ENCODE measurements at regions not wholly inside any gene's neighbourhood (a gene's known extent, or its start where the extent isn't known, plus 50 kb on each side); places are given as distances from the start of the nearest gene placed in this dataset.

GRCh38 chr7:41878309-41879295 is 175.7 kb upstream of the INHBA start:
- no peak for DNase-seq

GRCh38 chr7:41877118-41877517 is 174.2 kb upstream of the INHBA start:
- no peak for DNase-seq

GRCh38 chr7:41875513-41875912 is 172.6 kb upstream of the INHBA start:
- no peak for DNase-seq

- peak; percentile 8 for DNase-seq
Observed at GRCh38 chr7:41874201-41874785, 171.4 kb upstream of the INHBA start.

- DNase-seq: no peak
Observed at GRCh38 chr7:41873741-41874140, 170.9 kb upstream of the INHBA start.

GRCh38 chr7:41872966-41873365 is 170.1 kb upstream of the INHBA start:
- DNase-seq: no peak

GRCh38 chr7:41870461-41871138 is 167.7 kb upstream of the INHBA start:
- DNase-seq: peak; percentile 8

- no peak for DNase-seq
Observed at GRCh38 chr7:41869997-41870396, 167.1 kb upstream of the INHBA start.

GRCh38 chr7:41869596-41869995 is 166.7 kb upstream of the INHBA start:
- no peak for DNase-seq

- DNase-seq: no peak
Observed at GRCh38 chr7:41869091-41869490, 166.2 kb upstream of the INHBA start.

- DNase-seq: no peak
Observed at GRCh38 chr7:41867639-41868280, 164.9 kb upstream of the INHBA start.

- no peak for DNase-seq
Observed at GRCh38 chr7:41862261-41862660, 159.4 kb upstream of the INHBA start.

GRCh38 chr7:41861642-41862041 is 158.8 kb upstream of the INHBA start:
- DNase-seq: no peak

GRCh38 chr7:41858201-41858600 is 155.3 kb upstream of the INHBA start:
- DNase-seq: no peak

GRCh38 chr7:41855798-41856197 is 152.9 kb upstream of the INHBA start:
- no peak for DNase-seq

- DNase-seq: no peak
Observed at GRCh38 chr7:41847606-41848005, 144.7 kb upstream of the INHBA start.

GRCh38 chr7:41847151-41847550 is 144.3 kb upstream of the INHBA start:
- no peak for DNase-seq

GRCh38 chr7:41842956-41843355 is 140.1 kb upstream of the INHBA start:
- DNase-seq: no peak

- no peak for DNase-seq
Observed at GRCh38 chr7:41837916-41838315, 135.0 kb upstream of the INHBA start.

- no peak for DNase-seq
Observed at GRCh38 chr7:41835976-41836530, 133.2 kb upstream of the INHBA start.

- no peak for DNase-seq
Observed at GRCh38 chr7:41834805-41835694, 132.2 kb upstream of the INHBA start.

GRCh38 chr7:41832941-41833340 is 130.1 kb upstream of the INHBA start:
- DNase-seq: no peak
